ENCODE measurements at regions not wholly inside any gene's neighbourhood (a gene's known extent, or its start where the extent isn't known, plus 50 kb on each side); places are given as distances from the start of the nearest gene placed in this dataset.

DNA sequence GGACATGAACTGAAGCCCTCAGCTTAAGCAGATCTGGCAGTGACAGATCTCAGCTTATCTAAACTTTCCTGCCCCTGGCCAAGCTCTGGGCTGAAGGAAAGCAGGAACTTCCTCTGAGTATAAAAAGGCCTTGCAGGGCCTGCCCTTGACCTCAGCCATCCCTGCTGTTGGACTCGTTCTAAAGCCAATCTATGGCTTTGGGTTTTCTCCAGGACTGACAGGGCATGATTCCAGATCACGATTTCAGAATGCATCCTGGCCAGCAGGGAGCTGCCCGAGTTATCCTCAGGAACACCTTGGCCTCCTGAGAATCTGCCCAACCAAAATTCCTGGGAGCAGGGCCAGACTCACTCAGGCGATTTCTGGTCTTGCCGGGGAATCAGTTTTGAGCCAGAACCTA is 502.7 kb downstream of the TLE4 start:
- DNase-seq (ENCODE audit: insufficient read length, low spot score) (no peak), FAIRE-seq (no peak)

DNA sequence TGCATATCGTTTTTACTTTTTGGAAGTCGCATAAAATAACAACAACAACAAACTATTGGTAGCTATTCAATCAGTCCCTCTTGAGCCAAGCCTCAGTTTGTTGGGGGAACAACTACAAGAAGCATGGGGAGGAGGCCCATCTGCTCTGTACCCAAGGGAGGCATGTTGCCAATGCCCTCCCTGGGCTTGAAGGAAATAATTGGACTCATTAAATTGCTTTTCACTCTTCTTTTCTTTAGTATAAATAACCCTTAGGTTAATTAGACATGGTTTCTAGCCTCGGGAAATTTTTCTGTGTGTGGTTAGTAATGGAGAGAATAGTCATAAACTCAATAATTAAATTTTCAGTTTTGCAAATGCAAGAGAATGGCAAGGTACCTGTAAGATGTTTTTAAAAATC is 500.7 kb downstream of the TLE4 start:
- FAIRE-seq (no peak), DNase-seq (ENCODE audit: insufficient read length, low spot score) (no peak)

DNA sequence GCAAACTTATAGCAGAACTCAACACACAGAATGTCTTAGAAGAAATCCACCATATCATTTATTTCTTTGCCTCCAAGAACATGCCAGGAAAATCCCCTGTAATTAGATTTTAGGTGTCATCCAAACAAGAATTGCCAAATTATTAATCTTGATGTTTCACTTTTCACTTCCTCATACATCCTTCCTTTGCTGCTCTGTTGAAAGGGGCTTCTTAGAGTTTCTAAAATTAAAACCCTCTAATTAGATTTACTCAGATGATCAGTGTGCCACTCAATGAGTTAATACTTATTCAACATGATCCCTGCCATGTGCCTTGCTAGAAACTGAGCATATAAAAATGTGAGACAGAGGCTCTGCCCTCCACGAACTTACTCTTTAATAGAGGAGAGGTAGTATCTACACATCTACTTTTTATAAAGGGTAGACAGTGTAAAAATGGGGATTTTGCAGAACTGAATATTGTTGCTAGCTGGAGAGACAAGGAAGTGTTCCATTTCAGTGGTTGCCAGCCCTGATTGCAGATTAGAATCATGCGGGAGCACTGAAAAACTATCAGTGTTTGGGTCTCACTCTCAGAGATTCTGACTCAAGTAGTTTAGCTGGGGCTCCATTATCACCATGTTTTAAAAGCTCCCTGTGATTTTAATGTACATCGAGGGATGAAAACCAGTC is 498.4 kb downstream of the TLE4 start:
- no peak for DNase-seq (ENCODE audit: insufficient read length, low spot score)
- FAIRE-seq: no peak

DNA sequence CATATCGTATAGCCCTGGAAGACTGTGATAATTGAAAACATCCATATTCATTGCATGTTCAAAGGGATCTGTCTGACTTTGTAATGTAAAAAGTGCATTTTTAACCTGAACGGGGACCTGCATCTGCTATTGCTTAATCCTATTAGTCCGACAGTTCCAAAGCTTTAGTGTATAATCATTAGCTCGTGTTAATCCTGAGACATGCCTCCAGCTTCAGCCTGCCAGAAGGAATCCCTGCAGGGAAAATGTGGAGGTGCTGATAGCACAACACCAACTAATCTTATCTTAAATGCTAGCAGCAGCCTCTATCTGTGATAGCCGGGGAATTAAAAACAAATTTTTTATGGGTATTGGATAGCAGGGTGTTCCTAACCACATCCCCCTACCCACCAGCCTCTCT is 495.2 kb downstream of the TLE4 start:
- DNase-seq (ENCODE audit: insufficient read length, low spot score) (no peak), FAIRE-seq (no peak)

DNA sequence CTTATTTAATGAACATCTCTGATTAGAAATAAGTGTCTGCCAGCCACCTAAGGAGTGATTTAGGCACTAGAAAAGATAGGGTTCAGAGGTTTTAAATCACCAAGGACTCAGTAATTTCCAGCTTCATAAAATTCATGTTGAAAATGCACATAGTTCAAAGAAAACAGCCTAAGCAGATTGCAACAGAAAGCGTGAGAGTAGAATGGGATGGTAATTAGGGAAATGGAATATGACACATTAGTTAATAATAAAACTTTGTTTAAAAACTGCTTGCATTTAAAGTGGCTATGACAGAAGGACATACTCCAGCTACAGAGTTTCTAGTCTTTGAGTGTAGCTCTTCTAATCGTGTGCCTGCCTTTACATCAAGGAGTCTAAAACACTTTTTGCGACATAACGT is 490.8 kb downstream of the TLE4 start:
- FAIRE-seq: no peak
- no peak for DNase-seq (ENCODE audit: insufficient read length, low spot score)

DNA sequence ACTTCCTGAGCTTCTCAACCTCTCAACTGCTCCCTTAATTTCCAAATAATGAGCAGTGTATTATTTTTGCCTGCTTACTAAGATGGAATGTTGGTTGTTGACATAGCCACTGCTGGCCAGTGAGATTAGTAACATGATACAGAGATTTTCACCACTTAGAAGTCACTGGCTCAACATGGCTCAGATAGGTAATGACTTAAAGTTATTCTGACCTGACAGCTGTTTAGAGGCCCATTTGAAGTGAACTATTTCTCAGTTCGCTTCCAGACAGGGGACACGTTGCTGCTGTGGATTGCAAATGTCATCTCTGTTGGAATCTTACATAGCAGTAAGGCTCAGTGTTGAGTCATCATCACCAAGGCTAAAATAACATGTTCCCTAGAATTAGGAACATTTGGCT is 490.2 kb downstream of the TLE4 start:
- DNase-seq (ENCODE audit: insufficient read length, low spot score): no peak

DNA sequence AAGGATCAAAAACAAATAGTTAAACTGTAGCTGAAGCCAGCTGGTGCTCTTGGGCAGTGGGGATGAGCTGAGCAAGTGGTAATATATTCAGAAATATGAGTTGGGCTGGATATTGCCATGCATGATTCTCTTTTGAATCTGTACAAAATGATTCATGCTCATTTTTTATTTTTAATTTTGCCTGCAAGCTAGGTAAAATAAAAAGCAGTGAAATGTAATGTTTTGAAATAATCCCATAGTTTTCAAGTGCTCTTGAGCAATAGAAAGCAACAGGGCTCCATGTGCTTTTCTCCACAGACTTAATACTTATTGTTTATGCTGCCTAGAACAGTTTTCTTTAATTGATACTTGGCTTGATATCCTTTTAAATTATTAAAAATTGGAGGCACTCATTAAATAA is 489.3 kb downstream of the TLE4 start:
- DNase-seq (ENCODE audit: insufficient read length, low spot score) (no peak), FAIRE-seq (no peak)

More for the DNA sequence above, 490.2 kb downstream of the TLE4 start:
- no peak for FAIRE-seq

DNA sequence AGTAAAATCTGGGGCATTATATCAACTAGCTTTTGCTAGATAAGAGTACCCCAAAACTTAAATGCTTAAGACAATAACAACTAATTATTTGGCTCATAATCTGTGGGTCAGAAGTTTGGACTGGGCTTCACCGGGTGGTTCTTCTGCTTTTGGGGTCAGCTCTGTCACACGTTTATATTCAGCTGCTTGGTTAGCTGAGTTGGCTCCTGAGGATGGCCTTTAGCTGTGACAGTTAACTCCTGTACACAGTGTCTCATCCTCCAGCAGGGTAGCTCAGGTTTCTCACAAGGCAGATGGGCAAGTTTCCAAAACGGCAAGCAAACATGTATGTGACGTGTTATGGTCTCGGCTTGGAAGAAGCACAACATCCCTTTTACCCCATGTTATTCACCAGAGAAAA is 488.2 kb downstream of the TLE4 start:
- FAIRE-seq (no peak), DNase-seq (ENCODE audit: insufficient read length, low spot score) (no peak)

DNA sequence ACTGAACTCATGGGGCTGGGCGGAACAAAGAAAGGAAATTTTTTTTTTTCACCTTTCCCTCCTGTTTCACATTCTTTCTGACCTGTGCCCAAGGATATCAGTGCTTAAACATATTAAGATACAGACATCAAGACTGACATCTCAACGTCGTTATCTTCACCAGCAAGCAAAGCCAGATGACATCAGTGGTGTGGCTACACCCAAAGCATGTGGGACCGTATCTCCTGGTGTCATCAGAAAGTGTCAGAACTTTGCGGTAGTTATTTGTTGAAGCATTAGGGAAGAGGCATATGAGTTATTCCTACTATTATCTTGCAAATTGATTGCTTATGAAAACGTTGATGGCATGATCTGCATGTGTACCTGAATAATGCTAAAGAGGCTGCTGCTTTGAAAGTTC is 487.4 kb downstream of the TLE4 start:
- no peak for FAIRE-seq

DNA sequence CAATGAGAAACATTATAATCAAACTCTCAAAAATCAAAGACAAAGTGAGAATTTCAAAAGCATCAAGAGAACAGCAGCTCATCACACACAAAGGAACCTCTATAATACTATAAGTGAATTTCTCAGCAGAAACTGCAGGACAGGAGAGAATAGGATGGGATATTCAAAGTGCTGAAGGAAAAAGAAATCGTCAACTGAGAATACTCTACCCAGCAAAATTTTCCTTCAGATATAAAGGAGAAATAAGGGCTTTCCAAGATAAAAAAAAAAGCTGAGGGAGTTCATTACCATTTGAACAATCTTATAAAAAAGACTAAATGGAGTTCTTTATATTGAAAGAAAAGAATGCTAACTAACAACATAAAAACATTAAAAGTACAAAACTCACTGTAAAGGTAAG is 481.1 kb downstream of the TLE4 start:
- FAIRE-seq (no peak), DNase-seq (ENCODE audit: insufficient read length, low spot score) (no peak)

More for the DNA sequence above, 487.4 kb downstream of the TLE4 start:
- DNase-seq (ENCODE audit: insufficient read length, low spot score): no peak

DNA sequence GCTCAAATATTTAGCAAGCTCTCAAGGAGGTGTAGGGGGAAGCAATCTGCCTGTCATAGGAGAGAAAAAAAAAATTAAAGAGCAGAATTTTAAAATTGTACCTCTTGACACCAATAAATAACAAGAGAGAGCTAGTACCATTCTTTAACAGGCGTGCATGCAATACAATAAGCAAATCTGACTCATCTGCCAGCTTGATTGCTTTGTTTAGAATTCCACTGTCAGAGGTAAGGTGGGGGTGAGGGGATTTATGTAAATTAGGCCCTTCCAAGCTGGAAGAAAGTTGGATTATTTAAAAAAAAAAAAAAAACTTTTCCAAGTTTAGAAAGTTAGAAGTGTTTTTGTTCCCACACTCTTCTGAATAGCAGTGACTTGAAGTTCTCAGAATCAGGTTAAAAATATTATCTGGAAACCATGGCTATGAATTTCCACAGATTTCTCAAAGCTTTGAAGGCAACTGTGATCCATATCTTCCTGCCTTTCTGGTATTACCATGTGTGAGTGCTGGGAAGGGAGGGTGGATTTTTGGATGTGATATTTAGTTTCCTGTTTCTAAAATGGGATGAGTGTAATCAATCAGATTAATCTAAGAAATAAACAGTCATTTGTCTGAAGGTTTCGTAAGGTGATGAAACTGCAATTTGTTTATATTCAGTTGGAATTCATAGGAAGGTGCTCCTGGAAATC is 477.5 kb downstream of the TLE4 start:
- FAIRE-seq: no peak
- no peak for DNase-seq (ENCODE audit: insufficient read length, low spot score)

DNA sequence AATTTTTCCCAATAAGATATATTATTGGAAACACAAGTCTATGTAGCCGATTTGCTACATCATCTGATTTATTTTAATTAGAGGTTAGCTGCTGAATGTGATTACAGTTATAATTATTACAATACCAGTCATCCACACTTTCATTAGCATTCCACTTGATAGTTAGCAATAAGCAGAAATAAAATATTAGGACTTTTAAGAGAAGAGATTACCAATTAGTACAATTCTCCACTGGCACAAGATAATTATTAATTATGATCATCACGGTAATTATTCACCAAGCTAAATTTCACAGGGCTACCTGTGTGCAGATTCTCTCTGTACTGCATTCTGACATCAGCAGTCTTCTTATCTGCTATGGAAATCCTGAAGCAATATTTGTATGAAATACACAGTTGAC is 474.7 kb downstream of the TLE4 start:
- FAIRE-seq (no peak), DNase-seq (ENCODE audit: insufficient read length, low spot score) (no peak)

DNA sequence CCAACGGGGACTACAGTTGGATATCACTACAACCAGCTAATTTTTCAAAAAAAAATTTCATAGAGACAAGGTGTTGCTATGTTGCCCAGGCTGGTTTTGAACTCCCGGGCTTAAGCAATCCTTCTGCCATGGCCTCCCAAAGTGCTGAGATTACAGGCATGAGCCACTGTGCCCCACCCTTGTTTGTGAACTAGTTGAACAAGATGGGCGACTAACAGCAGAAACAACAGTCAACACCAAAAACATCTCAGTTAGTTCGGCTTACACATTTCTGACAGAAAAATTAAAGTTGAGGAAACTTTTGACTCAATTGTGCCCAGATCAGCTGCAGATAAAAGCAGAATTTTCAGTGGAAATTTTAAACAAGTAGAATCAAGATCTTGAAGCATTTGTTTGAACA is 470.1 kb downstream of the TLE4 start:
- no peak for FAIRE-seq

DNA sequence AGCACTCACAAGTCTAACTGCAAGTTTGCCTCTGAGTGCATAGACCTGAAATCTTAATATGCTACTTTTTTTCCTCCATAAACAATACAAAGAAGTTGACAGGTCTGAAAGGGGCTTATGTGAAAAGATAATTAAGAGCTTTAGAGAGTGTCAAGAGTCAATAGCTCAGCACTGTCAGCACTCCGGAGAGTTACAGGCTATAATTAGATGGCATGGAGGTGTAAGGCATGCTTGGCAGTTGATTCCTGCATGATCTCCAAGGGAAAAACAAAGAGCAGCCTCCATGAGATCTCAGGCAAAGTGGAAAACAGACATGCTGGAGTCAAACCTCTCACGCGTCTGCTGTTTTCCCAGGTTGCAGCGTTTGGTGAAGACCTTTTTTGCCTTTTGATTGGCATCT is 468.7 kb downstream of the TLE4 start:
- DNase-seq (ENCODE audit: insufficient read length, low spot score) (no peak), FAIRE-seq (no peak)

More for the DNA sequence above, 470.1 kb downstream of the TLE4 start:
- no peak for DNase-seq (ENCODE audit: insufficient read length, low spot score)

DNA sequence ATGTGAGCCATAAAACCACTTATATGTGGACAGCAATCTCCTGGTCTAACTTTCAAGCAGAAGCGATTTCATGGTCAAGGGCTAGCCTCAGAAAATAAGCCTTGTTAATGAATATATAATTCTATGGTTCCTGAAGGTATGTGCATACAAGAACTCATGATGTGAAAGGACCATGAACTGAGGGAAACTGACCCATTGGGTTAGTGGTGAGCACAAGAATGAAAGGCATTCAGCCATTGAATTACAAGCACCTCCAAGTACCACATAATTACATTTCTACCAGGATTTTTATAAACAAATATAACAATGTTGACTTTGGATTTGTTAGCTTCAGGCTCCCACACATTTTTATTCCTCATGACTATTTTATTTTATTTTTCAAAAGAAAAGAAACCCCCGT is 459.0 kb downstream of the TLE4 start:
- DNase-seq (ENCODE audit: insufficient read length, low spot score) (no peak), FAIRE-seq (no peak)

DNA sequence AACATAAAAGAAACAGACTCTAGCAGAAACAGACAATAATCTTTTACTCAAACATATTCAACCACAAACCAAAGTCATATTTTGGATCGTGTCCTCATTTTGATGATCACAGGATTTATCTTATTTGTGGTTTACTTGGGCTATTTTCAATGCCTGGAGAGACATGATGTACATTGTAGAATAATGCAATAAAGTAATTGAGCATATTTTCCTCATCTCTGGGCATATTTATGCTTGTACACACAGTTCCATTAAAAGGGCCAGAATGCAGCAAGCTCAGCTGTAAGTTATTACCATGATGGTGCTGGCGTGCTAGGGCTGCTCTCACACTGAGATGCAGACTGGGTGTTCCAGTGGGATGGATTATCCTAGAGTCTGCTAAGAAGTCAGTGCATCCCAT is 456.7 kb downstream of the TLE4 start:
- no peak for FAIRE-seq
- no peak for DNase-seq (ENCODE audit: insufficient read length, low spot score)

DNA sequence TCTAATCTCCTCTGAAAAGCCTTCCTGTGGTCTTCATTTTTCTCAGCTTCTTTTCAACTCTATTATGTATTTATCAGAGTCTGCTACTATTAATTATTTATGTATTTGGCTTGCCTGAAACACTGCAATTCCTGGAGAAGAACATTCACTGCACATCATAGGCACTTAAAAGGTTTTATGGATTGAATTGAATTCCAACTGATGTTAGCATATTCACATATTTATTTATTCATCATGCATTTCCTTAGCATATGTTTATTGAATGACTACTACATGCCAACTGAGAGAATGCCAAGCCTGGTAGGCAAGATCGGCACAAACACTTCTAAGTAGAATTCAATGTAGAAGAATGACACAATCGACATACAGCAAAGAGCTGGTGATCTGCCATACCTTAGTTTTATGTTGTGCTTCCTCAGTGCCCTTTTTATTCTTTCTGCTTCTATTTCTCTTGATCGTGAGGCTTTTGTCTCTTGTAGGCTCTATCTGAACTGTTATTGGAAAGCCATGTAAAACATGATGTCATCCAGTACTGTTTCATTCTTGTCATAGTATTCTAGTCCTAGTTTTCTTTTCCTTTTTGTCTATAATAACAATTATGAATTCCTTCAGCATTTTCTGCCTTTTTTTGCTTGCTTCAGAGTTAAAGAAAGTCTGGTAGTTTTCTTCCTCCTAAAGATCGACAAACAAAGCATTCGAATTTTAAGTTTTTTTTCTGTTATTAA is 454.2 kb downstream of the TLE4 start:
- no peak for DNase-seq (ENCODE audit: insufficient read length, low spot score)
- FAIRE-seq: no peak

DNA sequence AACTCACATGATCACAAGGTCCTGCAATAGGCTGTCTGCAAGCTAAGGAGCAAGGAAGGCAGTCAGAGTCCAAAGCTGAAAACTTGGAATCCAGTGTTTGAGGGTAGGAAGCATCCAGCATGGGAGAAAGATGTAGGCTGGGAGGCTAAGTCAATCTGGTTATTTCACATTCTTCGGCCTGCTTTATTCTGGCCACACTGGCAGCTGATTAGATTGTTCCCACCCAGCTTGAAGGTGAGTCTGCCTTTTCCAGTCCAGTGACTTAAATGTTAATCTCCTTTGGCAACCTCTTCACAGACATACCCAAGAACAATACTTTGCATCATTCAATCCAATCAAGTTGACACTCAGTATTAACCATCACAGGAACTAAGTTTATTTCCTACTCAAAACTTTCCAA is 453.4 kb downstream of the TLE4 start:
- FAIRE-seq: no peak

DNA sequence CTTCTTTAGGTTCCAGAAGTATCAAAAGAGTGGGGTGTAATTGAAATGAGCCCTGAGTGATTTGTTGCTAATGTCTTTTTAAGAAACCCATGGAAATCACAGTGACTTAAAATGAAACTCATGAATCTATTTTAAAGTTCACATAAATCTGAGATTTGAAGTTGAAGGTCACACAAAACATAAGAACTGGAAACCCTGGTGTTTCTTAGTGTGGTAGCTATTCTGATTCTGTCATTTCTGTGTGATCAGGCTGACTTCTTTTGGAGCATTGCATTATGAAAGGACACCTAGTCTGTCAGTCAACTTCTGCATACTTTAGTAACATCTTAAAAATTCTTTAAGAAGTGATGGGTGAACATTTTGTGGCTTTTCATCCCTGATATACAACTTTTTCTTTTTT is 448.8 kb downstream of the TLE4 start:
- no peak for DNase-seq (ENCODE audit: insufficient read length, low spot score)
- no peak for FAIRE-seq

More for the DNA sequence above, 453.4 kb downstream of the TLE4 start:
- DNase-seq (ENCODE audit: insufficient read length, low spot score): no peak

DNA sequence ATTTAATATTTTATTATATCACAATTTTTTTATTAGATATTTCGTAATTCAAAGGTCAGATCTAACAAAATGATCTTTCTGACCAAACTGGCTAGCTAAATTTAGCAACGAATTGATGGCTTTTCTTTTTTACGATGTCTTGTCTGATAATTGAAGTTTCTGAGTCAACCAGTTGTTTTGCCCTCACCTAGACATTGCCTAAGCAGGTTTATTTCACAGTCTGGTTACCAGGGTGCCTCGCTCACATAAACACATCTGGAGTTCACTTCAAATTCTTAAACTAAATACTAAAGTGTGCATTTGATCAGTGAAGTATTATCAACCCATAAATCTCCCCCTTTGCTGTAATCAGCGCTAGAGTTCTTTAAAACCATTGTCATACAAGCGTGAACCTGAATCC is 448.3 kb downstream of the TLE4 start:
- no peak for FAIRE-seq
- no peak for DNase-seq (ENCODE audit: insufficient read length, low spot score)

DNA sequence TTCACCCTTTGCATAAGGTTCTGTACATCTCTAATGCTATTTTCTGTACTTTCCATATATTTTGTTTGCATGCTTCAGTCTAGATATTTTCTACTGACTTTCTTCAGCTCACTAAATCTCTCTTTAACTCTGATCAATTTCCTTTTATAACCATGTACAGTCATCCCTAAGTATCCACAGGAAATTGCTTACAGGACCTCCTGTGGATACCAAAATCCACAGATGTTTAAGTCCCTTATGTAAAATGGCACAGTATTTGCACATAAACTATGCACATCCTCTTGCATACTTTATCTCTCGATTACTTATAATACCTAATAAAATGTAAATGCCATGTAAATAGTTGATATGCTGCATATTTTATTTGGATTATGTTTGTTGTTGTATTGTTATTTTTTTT is 442.1 kb downstream of the TLE4 start:
- DNase-seq (ENCODE audit: insufficient read length, low spot score) (no peak), FAIRE-seq (no peak)
